GM21381 (cell line): ENCODE measurements at regions not wholly inside any gene's neighbourhood (a gene's known extent, or its start where the extent isn't known, plus 50 kb on each side); places are given as distances from the start of the nearest gene placed in this dataset.

ENCODE experiments used
- ATAC-seq: cut with Tn5 transposase; IDR thresholded peaks from one replicate; pipeline ENCODE4 v1.9.1; 2021; ENCODE audit warnings: mild to moderate bottlenecking, moderate library complexity; ENCODE audit not compliant: unreplicated experiment

- ATAC-seq, result no peak
These were observed 153.1 kb downstream of the PCDH17 start for GRCh38 chr13:57784633-57785032.

GRCh38 chr13:57787058-57787791 is 155.7 kb downstream of the PCDH17 start:
- no peak for ATAC-seq

- no peak for ATAC-seq
These were observed 168.1 kb downstream of the PCDH17 start for GRCh38 chr13:57799624-57800023.

GRCh38 chr13:57813651-57814050 is 182.1 kb downstream of the PCDH17 start:
- no peak for ATAC-seq

- no peak for ATAC-seq
These were observed 184.1 kb downstream of the PCDH17 start for GRCh38 chr13:57815600-57815999.

- ATAC-seq, result no peak
These were observed 189.4 kb downstream of the PCDH17 start for GRCh38 chr13:57820924-57821323.

- no peak for ATAC-seq
These were observed 192.2 kb downstream of the PCDH17 start for GRCh38 chr13:57823704-57824103.

GRCh38 chr13:57824121-57824520 is 192.6 kb downstream of the PCDH17 start:
- no peak for ATAC-seq

GRCh38 chr13:57825066-57825465 is 193.5 kb downstream of the PCDH17 start:
- no peak for ATAC-seq

GRCh38 chr13:57829496-57829895 is 198.0 kb downstream of the PCDH17 start:
- ATAC-seq, result no peak

- no peak for ATAC-seq
These were observed 200.6 kb downstream of the PCDH17 start for GRCh38 chr13:57832187-57832586.

GRCh38 chr13:57837801-57838200 is 206.3 kb downstream of the PCDH17 start:
- no peak for ATAC-seq

GRCh38 chr13:57843521-57843920 is 212.0 kb downstream of the PCDH17 start:
- no peak for ATAC-seq

GRCh38 chr13:57846600-57847173 is 215.1 kb downstream of the PCDH17 start:
- ATAC-seq, result no peak

GRCh38 chr13:57857945-57858344 is 226.4 kb downstream of the PCDH17 start:
- no peak for ATAC-seq

- ATAC-seq, result no peak
These were observed 226.8 kb downstream of the PCDH17 start for GRCh38 chr13:57858376-57858775.

GRCh38 chr13:57862879-57863278 is 231.3 kb downstream of the PCDH17 start:
- no peak for ATAC-seq

- no peak for ATAC-seq
These were observed 234.2 kb downstream of the PCDH17 start for GRCh38 chr13:57865600-57866294.

GRCh38 chr13:57874530-57874929 is 243.0 kb downstream of the PCDH17 start:
- ATAC-seq, result no peak

GRCh38 chr13:57877601-57878000 is 246.1 kb downstream of the PCDH17 start:
- no peak for ATAC-seq

- no peak for ATAC-seq
These were observed 246.7 kb downstream of the PCDH17 start for GRCh38 chr13:57878291-57878690.

GRCh38 chr13:57897225-57897624 is 265.7 kb downstream of the PCDH17 start:
- no peak for ATAC-seq
